ENCODE measurements at regions not wholly inside any gene's neighbourhood (a gene's known extent, or its start where the extent isn't known, plus 50 kb on each side); places are given as distances from the start of the nearest gene placed in this dataset.
"Not testable (repeated sequence)": the region's sequence is repeated elsewhere in the genome, so short reads cannot be mapped to it uniquely, and the experiment has no call there.

DNA sequence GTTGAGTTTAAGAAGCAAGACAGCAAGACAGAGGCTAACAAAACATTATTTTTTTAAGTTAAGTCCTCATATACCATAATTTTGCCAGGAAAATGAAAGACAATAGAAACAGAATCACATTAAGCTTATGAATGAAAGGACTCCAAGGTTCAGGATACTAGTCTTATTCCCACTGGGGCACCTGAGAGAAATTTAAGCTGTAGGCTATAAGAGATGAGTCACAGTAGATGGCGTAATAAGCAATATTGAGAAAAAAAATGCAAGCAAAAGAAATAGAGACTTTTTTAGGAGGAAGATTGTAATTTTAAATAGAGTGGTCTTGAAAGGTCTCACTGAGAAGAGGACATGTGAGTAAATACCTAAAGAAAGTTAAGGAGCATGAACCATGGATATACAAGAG is 57.1 kb upstream of the KIF2B start:
- no peak for DNase-seq (ENCODE audit: low spot score)

DNA sequence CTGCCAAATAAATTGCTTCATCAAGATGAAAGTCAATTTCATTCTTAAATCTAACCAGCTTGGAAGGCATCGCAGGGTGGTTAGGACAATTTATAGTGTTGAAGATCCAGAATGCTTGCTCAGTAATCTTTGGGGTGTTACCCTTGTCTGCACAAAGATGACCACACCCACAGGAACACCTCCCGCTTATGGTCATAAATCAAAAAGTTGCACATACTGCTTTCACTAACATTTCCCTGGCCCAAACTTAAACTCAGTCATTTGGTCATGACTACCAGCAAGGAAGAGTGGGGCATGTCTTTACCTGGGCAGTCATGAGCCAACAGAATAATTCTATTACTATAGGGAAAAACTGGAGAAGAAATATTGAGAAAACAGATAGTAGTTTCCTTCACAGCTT is 57.6 kb upstream of the KIF2B start:
- DNase-seq (ENCODE audit: low spot score), result no peak

DNA sequence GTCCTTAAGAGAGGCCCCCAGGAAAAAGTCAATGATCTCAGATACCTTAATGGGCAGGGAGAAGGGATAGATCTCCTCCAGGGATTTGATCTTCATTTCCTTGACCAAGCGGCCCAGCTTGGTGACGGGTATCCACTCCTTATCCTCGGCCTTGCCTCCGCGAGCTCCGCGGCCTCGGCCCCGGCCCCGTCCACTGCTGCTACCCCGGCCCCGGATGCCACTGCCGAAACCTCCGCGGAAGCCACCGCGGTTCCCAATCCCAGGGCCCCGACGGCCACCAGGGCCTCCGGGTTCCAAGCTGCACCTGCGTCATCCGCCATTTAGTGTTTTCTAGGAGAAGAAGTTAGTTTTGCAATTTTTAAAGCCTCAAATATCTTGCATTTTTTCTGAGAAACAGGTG is 65.2 kb upstream of the KIF2B start:
- DNase-seq (ENCODE audit: low spot score), result no peak

DNA sequence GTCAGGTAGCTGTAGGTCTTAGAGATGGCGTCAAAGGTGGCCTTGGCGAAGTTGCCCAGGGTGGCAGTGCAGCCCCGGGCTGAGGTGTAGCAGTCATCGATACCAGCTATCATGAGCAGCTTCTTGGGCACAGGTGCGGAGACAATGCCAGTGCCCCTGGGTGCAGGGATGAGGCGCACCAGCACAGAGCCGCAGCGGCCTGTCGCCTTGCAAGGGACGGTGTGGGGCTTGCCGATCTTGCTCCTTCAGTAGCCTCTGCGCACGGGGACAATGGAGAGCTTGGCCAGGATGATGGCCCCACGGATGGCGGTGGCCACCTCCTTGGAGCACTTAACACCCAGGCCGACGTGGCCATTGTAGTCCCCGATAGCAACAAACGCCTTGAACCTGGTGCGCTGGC is 65.6 kb upstream of the KIF2B start:
- not testable (repeated sequence) for DNase-seq (ENCODE audit: low spot score)

DNA sequence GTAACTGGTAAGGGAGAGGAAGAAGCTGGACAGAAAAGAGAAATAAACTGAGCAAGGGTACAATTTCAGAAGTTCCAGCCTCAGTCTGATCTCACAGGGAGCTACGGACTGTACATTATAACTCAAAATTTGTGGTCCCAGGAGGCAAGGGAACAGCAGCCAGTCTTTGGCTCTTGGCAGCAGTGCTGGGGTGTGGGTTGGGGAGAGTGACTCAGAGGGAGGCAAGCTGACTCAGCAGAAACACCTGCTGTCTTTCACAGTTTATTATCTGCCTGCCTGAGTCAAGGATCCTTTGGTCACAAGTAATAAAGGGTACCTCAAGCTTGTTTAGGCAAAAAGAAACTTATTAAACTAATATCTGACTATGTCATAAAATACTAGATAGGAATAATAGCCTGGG is 73.5 kb upstream of the KIF2B start:
- no peak for DNase-seq (ENCODE audit: low spot score)

DNA sequence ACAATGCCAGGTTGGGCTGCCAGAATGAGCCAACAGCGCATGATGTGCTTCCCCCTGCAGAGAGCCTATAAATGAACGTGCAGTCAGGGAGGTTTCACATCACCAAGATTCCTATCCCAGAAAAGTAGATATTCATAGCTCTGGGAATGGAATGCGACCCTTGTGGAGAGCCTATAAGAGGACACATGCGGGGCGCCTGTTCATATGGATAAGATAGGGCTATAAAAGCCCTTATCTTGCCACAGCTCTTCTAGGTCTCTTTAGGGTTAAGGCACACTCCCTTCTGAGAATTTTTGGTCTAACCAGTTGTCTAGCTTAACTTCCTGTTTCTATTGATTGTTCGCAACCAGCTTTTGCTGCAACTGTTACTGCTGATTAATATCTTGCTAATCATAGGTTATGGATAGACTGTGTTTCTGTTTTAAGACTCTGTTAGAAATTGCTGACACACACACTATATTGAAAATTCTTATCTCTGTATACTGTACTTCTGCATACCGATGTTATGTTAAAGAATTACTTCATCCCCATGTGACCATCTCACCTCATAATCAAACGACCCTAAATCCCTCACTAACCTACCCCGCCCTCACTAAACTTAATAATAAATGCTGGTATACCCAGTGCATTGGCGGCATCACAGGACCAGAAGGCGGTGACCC is 74.4 kb upstream of the KIF2B start:
- DNase-seq (ENCODE audit: low spot score), result not testable (repeated sequence)

DNA sequence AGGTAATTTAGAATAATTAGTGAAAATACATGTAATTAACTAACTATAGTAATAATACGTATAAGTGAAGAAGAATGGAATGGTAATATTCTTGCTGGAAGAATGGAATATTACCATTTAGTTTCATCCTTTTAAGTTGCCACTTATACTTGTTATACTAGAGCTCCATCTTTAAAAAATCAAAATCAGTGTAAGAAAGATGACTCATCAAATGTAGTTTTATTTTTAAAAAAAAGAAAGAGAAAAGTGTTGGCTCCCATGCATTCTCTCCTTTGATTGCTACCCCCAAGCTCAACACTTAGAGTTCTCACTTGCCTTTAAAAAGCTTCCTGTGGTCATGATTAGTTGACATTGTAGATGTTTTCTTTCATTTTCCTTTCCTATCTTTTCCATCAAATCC is 82.4 kb upstream of the KIF2B start:
- no peak for DNase-seq (ENCODE audit: low spot score)

DNA sequence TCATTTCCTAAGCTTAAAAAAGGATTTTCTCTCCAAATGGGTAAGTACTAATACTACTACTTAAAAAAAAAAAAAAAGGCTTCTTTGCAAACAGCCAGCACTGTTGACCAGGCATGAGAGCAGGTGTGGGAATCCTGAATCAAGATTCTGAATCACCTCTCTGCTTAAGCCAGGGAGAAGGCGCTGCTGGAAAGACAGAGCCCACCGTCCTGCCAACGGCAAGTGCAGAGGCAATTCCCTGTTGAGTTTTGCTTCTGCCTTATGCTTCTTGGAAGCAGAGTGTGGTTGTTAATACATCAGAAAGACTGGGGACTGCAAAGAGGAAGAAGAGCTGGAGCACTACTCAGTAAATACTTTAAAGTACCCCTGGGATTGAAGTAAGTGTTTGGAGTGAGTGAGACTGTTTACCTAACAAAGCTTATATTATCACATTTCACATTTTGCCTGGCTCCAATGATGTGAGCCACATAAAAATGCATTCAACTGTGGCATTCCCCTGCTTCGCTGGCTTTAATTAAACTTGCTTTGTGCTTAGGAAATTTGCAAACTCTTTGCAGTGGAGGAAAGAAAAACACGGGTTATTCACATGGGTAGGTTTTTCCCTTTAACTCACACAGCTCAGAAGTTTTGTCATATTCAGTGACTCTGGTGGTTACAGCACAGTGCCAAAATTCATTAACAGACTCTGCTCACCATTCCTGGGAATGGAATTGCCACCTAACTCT is 86.0 kb upstream of the KIF2B start:
- no peak for DNase-seq (ENCODE audit: low spot score)

DNA sequence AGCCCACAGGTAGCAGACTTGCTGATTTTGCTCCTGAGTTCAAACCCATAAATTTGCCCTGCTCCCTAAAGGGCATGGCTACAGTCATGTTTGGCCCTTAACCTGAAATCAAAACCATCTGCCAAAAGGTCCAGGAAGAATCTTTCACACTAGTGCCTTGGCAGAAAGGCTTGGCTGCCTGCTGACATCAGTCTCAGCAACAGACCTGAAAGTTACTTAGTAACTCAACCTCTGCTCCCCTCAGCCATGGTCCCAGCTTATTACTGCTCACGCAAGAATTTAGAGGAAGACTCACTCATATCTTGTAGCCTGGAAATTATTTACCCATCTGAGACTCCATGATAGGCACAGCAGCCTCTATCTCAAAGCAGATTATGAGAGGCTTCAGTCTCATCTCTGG is 98.0 kb upstream of the KIF2B start:
- DNase-seq (ENCODE audit: low spot score), result no peak

DNA sequence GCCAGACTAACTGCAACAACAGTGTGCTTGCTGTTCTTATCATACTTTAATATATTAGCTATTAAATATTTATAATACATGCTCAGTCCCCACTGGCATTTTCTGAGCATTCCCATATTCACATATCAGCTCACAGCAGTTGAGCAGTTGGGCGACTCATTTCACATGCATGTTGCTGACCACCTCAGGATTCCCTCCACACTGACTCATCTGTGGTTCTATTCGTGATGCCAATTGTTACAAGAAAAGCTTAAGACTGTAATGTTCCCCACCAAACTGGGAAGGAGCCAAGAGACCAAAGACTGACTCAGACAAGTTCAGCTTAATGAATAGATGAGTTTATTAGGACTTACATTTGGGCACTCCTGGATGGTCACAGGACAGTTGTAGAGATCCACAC is 100.3 kb upstream of the KIF2B start:
- DNase-seq (ENCODE audit: low spot score), result no peak

DNA sequence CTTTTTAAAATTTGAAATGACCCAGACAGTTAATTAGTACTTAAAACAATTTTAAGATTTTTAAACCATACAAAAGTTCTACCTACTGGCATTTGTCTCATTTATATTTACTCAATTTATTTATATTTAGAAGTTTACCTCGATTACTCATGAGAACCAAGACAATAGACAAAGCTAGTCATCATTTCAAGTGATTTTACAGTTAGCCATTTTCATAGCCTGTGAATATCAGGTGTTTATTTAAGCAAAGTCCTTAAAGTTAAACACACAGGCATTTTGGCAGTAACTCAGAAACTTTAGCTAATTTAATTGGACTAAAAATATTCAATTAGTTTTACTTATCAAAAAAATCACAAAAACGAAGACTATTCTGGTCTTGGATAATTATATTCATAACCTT is 101.6 kb upstream of the KIF2B start:
- no peak for DNase-seq (ENCODE audit: low spot score)

DNA sequence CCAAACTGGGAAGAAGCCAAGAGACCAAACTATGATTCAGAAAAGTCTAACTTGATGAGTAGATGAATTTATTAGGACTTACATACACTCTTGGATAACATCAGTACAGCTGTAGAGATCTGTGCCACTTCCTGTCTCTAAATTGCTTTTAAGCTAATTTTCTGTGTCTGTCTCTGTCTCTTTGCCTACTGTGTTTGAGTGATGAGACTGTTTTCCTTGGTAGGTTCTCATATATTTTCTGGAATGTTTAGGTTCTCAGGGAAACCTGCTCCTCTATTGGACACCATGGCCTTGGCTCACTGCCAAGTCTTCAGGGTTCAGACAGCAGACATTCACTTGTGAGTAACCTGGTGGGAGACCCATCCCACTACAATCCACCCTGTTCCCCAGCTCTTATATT is 103.5 kb upstream of the KIF2B start:
- no peak for DNase-seq (ENCODE audit: low spot score)

DNA sequence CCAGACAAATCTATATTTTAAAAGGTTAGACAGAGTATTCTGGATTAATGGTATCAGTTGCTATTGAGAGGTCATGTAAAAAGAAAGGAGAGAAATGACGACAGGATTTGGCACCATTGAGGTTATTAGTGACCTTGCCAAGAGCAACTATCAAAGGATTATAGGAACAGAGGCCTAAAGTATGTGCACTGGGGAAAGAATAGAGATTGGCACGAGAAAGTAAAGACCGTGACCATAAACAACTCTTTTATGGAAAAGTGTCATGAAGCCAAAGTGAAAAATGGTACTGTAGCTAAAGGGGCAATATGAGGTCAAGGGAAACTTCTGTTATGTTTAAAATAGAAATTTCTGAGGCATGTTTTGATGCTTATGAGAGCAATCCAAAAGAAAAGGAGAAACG is 115.2 kb upstream of the KIF2B start:
- DNase-seq (ENCODE audit: low spot score), result no peak

DNA sequence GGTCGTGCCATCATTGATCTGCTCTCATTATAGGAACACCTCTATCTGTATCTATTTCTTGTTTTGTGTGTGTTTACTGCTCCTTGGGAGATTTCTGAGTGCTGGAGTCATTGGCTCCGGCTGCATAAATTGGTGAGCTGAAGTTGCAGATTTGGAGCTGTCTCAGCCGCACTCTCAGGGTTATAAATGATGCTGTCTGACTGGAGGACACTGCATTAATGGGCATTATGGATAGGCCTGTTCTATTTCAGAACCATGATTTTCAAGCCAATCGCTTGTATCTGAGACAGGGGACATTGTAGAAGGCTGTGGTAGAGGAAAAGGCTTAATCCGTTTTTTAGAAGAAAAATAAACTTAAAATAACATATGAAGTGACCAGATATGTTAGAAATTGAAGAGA is 126.4 kb upstream of the KIF2B start:
- DNase-seq (ENCODE audit: low spot score), result no peak

DNA sequence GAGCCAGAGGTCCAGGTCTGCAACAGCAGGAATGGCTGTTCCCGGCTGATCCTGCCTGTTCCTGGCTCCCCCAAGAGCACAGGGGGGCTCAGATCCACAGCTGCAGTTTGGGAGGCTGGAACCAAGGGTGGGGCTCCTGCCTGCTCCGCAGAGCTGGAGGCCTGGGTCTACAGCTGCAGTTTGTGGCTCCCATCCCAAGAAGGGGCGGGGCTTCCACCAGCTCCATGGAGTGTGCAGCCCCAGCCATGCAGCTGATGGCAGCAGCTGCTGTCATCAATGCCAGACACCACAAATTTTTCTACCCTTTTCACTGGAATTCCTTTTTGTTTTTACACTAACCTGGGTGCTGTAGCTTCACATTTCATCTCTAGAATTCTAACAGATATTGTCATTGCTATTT is 135.4 kb upstream of the KIF2B start:
- no peak for DNase-seq (ENCODE audit: low spot score)

DNA sequence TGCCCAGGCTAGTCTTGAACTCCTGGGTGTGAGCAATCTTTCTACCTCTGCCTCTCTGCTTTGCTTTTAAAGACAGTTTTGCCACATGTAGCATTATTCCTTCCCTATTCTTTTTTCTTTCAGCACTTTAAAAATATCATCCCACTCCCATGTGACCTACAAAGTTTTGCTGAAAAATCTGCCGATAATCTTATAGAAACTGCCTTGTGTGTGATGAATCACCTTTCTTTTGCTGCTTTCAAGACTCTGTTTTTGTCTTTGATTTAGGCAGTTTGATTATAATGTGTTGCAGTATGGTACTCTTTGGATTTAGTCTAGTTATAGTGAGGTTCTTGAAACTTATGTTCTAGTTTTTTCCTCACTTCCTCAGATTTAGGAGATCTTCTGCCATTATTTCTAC is 142.0 kb upstream of the KIF2B start:
- DNase-seq (ENCODE audit: low spot score), result no peak

DNA sequence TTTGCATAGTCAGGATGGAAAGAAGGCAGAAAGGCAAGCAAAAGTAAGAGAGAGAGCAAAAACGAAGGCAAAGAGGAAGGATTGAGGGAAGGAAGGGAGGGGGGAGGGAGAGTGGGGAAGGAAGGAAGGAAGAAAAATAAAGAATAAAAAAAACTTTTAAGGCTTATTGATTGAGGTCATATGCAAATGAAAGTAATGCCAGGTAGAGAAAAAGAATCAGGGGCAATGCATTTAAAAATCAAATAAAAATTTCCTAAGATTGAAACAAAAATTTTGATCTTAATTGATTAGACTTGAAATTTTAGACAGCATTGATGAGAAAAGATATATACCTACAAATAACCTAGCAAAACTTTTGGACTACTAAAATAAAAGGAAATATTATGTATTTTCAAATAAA is 153.9 kb upstream of the KIF2B start:
- DNase-seq (ENCODE audit: low spot score), result no peak

DNA sequence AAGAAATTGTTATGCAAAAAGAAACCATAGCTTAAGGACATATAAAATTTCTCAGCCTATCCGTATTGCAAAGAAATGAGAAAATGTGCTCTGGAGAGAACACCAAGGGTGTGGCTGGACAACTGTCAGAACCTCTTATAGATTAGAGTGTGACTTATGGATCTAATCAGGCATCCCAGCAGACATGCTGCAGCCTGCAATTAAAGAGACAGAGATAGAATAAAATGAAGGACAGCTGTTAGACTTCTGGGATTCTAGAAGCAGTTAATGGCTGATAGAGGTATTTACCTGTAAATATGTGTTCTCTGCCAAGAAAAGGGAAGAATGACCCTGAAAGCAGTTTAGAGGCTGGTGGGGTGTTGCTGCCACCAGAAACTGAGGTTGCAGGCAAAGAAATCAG is 160.1 kb upstream of the KIF2B start:
- no peak for DNase-seq (ENCODE audit: low spot score)

DNA sequence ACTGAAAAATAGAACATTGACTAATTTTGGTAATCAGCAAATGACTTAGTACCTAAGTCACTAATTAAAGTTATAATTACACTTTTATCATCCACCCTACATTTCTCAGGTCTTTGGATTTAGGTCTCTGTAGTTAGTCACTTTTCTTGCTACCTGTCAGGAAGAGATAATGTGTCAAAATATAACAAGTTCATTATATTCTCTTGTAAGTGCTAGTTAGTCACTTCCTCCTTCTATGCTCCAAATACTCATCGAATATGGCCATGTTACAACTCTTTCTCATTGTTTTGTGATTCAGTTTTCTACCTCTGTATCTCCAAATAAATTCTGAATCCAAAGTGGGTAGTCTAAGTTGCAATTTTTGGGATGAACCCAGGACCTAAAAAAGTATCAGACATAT is 163.5 kb upstream of the KIF2B start:
- no peak for DNase-seq (ENCODE audit: low spot score)

DNA sequence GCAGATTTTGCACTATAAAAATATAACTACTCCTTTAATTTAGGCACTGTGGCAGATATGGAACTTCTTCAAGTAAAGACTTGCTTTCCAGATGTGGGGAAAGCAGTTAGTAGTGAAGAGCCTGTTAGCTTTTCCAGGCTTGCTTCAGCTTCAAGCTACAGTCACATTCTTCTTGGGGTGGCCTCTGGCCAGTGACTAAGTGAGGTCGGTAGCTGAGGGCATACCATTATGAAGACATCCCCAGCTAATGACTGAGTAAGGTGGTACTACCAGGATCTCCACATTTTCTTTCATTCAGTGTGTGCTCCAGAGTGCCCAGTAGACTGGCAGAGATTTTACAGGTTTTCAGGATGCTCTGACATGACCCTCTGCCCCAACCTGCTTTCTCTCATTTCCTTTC is 167.1 kb upstream of the KIF2B start:
- no peak for DNase-seq (ENCODE audit: low spot score)

DNA sequence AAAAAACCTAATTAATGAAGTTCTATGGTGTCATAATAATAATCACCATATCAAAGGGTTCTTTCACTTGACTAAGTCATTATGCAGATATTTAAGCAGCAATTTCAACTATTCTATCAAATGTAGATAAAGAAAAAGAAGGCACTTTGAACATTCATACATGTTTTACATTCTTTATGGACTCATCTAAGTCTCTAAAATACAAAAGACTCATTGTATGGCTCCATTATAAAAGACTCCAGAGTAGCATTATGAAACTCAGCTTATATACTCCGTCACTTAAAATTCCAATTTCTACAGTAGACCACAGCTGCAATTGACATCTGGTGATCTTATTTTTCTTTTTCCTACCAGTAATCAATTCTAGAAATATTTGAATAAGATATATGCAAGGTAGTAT is 173.5 kb upstream of the KIF2B start:
- no peak for DNase-seq (ENCODE audit: low spot score)

DNA sequence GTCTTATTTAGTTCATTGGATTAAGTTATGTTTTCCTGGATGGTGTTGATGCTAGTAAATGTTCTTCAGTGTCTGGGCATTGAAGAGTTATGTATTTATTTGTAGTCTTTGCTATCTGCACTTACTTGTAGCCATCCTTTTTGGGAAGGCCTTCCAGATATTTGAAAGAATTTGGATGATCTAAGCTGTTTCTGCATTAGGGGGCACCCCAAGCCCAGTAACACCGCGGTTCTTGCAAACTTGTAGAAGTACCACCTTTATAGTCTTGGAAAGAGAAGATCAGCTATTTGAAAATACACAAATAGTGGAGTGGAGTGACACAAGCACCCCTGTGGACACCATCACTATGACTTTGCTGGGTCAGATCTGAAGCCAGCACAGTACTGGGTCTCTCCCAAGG is 175.9 kb upstream of the KIF2B start:
- DNase-seq (ENCODE audit: low spot score), result no peak

DNA sequence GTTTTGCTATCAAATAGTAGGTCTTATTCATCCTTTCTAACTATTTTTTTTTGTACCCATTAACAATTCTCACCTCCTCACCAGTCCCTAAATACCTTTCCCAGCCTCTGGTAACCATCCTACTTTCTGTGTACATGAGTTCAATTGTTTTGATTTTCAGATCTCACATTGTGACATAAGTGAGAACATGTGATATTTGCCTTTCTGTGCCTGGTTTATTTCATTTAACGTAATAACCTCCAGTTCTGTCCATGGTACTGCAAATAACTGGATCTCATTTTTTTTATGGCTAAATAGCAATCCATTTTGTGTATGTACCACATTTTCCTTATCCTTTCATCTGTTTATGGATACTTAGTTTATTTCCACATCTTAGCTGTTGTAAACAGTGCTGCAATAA is 181.9 kb upstream of the KIF2B start:
- no peak for DNase-seq (ENCODE audit: low spot score)

DNA sequence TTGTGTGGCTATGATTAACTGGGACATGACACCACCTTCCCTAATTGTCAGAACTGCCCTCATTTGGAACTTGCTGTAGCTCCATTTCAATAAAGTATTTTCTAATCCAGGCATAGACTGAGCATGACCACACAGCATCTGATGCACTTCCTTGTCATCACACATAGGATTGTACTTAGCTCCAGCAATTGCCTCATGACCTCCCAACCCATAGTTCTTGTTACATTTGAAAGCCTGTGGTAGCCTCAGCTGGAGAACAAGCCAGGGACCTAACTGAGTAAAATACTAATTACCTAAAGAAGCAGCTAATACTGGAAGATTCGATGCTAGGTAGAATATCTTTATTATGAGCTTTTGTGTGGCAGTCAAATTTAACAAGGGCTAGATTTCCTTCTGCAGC is 187.3 kb upstream of the KIF2B start:
- DNase-seq (ENCODE audit: low spot score), result no peak
